Ecto neural progenitor cell (in vitro differentiated cells): ENCODE measurements at regions not wholly inside any gene's neighbourhood (a gene's known extent, or its start where the extent isn't known, plus 50 kb on each side); places are given as distances from the start of the nearest gene placed in this dataset.
"Not testable (repeated sequence)": the region's sequence is repeated elsewhere in the genome, so short reads cannot be mapped to it uniquely, and the experiment has no call there.

Experiments
- DNase-seq: peaks from one replicate; pipeline ENCODE4 v3.0.0-alpha.2; 2018; ENCODE audit warnings: low spot score

DNA sequence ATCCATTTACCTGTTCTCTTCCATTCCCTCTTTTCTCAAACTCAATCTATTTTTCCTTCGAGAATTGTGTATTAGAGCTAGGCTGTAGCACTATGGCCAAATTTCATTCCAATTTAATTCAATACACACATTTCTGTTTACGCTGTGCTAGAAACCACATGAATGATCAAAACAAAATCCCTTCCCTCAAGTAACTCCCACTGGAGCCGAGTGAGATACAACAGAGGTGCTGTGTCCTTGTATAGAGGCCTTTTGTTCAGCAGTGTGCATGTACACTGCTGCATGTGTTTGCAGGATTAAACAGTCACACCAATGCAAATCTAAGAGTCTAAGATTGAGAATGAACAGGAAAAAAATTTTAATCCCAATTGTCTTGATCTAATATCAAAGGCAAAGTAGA lies 734.2 kb downstream of the RAPGEF2 start:
- DNase-seq, result no peak

- DNase-seq, result no peak
Measured at GRCh38 chr4:159855731-159856130, 752.9 kb downstream of the RAPGEF2 start.

GRCh38 chr4:159856451-159856850 lies 753.6 kb downstream of the RAPGEF2 start:
- DNase-seq, result no peak

DNA sequence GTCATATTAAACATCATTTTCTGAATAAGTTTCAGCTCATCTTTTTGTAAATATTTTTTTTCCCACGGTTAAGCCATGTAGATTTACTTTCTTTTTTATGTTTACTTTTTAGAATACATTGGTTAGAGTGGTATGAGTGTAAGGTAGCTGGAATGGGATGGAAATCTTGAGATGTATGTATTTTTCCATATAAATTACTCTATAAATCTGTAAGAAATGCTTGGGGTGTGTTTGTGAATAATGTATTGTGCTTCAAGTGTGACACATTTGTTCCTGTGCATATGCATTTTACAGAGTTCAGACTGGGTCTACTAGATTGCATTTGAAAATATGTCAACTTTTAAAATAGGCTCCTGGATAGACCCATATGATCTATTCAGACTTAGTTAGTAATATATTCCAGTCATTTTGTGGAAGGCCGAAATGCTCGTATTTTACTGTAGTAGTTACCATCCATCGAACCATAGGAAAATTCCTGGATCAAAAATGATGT lies 756.8 kb downstream of the RAPGEF2 start:
- DNase-seq, result no peak

DNA sequence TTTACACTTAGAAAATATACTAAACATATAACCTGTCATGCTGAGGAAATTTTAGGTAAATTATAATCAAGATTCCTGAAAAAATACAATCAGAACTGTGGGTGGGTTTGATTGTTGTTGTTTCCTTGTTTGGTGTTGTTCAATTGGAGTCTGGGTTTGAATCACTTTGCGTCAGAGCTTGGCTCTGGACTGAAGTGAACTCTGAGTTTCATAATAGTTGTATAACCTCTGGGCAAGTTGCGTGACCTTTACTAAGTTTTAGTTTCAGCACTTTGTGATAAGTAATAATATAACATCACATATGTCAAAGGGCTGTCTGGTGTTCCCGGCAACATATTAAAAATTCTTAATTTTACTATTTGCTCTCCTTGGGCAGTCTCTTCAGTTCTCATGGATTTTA lies 758.1 kb downstream of the RAPGEF2 start:
- no peak for DNase-seq

DNA sequence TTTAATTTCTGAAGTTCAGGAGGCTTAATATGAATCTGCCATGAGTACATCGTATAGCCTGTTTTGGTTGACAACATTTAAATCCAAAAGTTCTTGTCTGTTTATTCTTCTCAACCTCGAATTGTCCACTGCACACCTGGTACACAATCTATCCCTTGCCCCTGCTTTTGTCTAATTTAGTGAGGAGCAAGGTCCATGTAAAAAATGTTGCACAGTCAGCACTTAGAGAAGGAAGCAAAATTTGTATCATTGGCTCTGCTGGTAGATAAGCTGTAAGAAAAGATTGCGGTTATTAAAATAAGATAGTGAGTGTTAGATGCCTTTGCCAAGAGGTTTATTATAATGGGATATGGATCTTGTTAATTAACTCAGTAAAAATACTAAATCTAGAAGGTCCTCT lies 761.5 kb downstream of the RAPGEF2 start:
- DNase-seq, result no peak

GRCh38 chr4:159867673-159868072 lies 764.8 kb downstream of the RAPGEF2 start:
- DNase-seq, result no peak

- DNase-seq, result not testable (repeated sequence)
Measured at GRCh38 chr4:159868936-159869335, 766.1 kb downstream of the RAPGEF2 start.

DNA sequence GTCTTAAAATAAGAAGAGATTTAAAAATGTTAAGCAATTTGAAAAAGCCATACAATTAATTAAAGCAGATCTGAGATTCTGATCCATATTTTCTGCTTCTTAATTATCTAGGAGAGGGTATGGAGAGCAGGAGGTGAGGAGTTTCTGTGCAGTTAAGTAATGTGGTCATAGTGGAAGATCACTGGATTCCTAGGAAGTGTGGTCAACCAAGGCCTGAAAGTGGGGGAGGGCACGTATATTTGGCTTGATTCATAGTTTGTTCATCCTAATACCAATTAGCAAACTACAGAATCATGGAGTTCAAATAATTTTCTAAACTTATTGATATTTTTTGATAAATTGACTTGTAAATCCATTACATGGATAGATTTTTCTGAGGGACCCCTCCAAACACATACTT lies 768.3 kb downstream of the RAPGEF2 start:
- no peak for DNase-seq

DNA sequence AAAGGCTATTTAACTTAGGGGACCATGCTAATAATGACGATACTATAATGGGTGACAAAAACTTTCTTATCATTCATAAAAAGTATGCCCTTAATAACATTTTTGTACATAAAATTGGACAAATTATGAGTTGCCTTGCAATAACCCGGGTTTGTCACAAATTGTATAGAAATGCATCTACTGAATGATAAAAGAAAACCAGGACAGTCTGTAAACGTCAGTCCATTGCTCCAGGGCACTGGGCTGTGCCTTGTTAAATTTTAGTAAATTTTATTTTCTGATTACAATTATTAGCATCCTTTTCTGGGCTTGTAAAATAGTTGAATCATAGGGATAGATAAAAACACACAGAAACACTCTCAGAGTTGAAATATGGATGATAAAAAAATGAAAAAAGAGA lies 778.3 kb downstream of the RAPGEF2 start:
- no peak for DNase-seq

DNA sequence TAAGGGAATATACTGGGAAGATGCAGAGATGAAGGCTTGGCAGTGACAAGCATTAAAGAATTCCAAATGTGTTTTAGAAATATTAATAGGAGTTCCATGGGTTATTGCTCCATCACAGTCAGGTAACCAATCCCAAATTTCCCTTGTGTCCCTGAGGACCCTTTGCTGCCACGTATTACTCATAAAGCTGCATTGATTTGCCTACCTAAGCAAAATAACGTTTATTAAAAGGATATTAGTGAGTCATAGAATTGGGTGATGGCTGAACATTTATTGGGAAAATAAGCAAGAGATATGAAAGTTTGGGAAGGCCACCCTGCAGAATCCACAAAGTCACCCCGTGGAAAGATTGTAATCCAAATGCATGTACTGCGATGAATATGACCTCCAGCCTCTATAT lies 782.1 kb downstream of the RAPGEF2 start:
- DNase-seq, result no peak

DNA sequence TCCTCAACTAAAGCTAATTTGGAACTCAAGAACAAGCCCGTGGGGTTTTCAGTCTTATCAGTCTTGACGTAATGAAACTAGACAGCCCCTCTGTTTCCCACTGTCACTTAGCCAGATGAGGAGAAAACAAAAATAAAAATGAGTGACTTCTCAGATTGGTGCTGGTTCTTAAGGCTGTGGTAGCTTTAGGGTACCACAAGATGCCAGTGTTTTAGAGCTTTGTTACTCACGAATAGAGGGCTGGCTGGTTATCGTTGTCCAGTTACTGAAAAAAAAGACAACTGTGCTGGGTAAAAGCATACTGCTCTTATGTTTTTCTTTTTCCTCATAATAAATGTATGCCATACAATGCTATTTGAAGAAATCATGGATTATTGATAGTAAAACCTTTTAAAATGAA lies 796.7 kb downstream of the RAPGEF2 start:
- DNase-seq, result no peak

GRCh38 chr4:159900562-159900961 lies 797.7 kb downstream of the RAPGEF2 start:
- no peak for DNase-seq

- no peak for DNase-seq
Measured at GRCh38 chr4:159902648-159903047, 799.8 kb downstream of the RAPGEF2 start.

- DNase-seq, result no peak
Measured at GRCh38 chr4:159904906-159905305, 802.0 kb downstream of the RAPGEF2 start.

- no peak for DNase-seq
Measured at GRCh38 chr4:159906051-159906450, 803.2 kb downstream of the RAPGEF2 start.

DNA sequence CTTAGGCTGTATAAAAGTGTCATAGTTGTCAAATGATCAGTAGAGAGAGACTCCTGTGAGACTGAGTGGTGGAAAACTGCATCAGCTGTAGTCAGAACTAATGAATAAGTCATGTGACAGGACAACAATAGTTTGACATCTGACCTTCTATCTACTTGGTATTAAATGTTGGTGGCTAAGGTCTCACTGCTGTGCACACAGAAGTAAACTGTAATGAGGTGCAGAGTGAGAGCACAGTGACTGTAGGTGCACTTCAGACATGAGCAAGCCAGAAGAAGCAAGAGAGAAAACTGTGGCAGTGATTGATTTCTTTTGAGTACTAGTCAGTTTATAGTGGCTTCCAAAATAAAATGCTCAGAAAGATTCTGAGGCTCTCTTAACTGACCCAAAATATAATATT lies 803.6 kb downstream of the RAPGEF2 start:
- DNase-seq, result no peak

DNA sequence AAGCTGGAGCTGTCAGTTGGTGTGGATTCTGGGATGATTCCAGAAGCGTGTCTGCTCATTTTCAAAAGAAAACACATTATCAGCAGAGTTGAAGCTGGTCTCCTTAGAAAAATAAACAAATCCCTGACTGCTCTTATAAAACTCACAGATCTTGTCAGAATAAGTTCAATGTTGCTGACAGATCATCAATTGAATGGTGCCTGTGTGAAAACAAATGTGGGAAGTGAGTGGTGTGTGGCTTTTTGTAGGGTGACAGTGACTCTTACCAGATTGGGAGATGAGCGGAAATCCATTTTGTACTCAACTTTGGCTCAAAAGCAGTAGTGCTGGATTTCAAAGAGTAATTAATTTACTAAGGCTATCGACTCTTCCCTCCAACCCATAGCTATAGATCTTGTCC lies 807.8 kb downstream of the RAPGEF2 start:
- no peak for DNase-seq

GRCh38 chr4:159922119-159922518 lies 819.2 kb downstream of the RAPGEF2 start:
- no peak for DNase-seq

DNA sequence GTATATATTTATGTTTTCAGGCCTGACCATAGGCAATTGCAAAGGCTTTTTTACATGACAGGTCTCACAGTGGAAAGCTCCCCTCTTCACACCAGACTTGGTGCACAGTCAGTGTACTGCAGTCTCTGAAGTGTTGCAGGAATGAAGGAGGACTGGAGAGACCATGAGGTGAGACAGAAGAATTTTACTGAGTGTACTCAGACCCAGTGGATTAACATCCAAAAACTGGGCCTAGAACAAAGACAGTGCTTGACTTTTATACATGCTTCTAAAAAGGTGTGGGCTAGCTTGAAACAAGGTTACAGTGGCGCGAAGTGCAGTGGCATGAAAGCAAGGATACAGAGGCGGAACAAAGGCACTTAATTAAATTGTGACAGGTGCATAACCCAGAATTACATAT lies 822.9 kb downstream of the RAPGEF2 start:
- DNase-seq, result no peak

GRCh38 chr4:159926871-159927270 lies 824.0 kb downstream of the RAPGEF2 start:
- no peak for DNase-seq

DNA sequence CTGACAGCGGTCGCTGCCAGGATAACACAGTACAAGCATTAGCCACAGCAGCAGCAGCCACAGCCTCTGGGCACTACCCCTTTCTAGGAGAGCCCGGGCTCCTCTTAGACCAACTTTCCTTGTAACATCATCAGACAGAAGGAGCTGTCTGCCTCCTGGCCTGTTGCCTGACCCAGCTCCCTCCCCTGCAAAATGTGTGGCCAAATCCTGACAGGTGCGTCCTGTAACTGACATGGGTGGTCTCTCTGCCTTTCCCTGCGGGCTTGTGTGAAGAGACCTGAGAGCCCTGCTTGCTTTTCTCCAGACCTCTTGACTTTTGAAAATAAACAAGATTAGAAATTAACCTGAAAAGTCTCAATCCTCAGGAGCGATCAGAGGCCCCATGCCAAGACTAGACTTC lies 824.9 kb downstream of the RAPGEF2 start:
- DNase-seq, result no peak

DNA sequence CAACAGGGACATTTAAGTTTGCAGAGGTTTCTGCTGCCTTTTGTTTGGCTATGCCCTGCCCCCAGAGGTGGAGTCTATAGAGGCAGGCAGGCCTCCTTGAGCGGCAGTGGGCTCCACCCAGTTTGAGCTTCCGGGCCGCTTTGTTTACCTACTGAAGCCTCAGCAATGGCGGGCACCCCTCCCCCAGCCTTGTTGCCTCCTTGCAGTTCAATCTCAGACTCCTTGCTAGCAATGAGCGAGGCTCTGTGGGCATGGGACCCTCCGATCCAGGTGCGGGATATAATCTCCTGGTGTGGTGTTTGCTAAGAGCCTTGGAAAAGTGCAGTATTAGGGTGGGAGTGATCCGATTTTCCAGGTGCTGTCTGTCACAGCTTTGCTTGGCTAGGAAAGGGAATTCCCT lies 831.7 kb downstream of the RAPGEF2 start:
- not testable (repeated sequence) for DNase-seq

- DNase-seq, result no peak
Measured at GRCh38 chr4:159937595-159937994, 834.7 kb downstream of the RAPGEF2 start.

GRCh38 chr4:159939681-159940080 lies 836.8 kb downstream of the RAPGEF2 start:
- DNase-seq, result not testable (repeated sequence)
